Activated naive CD8-positive, alpha-beta T cell treated with anti-CD3 and anti-CD28 coated beads, Interleukin-2, amount 50 U/mL, for 24 hours (primary cell): ENCODE measurements at regions not wholly inside any gene's neighbourhood (a gene's known extent, or its start where the extent isn't known, plus 50 kb on each side); places are given as distances from the start of the nearest gene placed in this dataset.

Experiments
- ATAC-seq: fragments of 150-1000 bp; cut with Tn5 transposase; one replicate; pipeline ENCODE4 v1.10.0; 2021
- DNase-seq: peaks from one replicate; pipeline ENCODE4 v3.0.0; 2021
- H3K27ac Mint-ChIP-seq: one replicate; pipeline ENCODE4 v1.8.0; 2021; ENCODE audit warnings: mild to moderate bottlenecking, mixed read lengths
- H3K27me3 Mint-ChIP-seq: one replicate; pipeline ENCODE4 v1.8.0; 2021; ENCODE audit warnings: mixed read lengths
- H3K36me3 Mint-ChIP-seq: one replicate; pipeline ENCODE4 v1.8.0; 2021; ENCODE audit warnings: low read depth, mixed read lengths
- H3K4me1 Mint-ChIP-seq: one replicate; pipeline ENCODE4 v1.8.0; 2021; ENCODE audit warnings: mixed read lengths
- H3K4me3 Mint-ChIP-seq: one replicate; pipeline ENCODE4 v1.8.0; 2021; ENCODE audit warnings: mild to moderate bottlenecking, moderate library complexity, mixed read lengths
- H3K9me3 Mint-ChIP-seq: one replicate; pipeline ENCODE4 v1.8.0; 2021; ENCODE audit warnings: mixed read lengths

DNA sequence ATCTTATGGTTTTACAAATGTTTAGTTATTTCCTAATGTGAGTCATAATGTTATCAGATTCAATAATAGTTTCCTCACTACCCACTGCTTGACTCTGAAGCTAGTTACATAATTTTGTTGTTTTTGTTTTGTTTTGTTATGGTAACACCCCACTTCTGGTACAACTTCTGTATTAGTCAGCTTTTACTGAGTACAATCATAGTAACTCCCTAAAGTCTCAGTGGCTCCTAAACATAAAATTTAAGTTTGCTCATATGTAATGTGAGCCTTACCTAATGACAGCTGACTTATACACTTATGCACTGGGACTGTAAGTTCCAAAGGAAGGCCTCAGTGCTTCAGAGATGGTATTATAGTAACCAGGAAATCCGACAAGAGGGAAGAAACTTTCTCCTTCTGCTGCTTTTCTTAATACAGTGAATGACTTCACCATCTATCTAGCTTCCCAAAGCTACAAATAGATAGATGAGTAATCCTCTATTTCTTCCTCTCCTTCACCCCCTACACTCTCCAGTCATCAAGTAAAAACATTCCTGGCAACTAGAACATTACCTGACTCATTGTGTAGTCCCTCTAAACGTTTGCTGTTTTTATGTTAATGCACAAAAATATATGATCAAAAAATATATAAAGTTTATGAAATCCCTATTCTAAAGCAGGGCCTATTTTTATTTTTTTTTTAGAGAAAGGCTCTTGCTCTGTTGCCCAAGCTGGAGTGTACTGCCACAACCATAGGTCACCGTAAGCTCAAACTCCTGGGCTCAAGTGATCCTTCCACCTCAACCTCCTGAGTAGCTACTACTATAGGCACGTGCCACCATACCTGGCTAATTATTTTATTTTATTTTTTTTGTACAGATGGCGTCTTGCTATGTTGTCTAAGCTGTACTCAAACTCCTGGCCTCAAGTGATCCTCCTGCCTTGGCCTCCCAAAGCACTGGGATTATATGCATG is 563.0 kb downstream of the SOX6 start:
- Mint-ChIP-seq H3K27me3 (peaks cover 1% of the 10 kb centered on the region), H3K9me3 (peaks cover 15% of the 10 kb centered on the region), H3K36me3 (no peaks in the 10 kb centered on the region), H3K27ac (no peak overlapping the region), H3K4me1 (no peaks in the 10 kb centered on the region), H3K4me3 (no peak overlapping the region)
- ATAC-seq (no peak), DNase-seq (no peak)

GRCh38 chr11:15794361-15795150 is 561.8 kb downstream of the SOX6 start:
- Mint-ChIP-seq H3K4me3 (no peak overlapping the region), H3K36me3 (no peaks in the 10 kb centered on the region), H3K9me3 (peaks cover 15% of the 10 kb centered on the region), H3K4me1 (no peaks in the 10 kb centered on the region), H3K27ac (no peak overlapping the region), H3K27me3 (peaks cover 1% of the 10 kb centered on the region)
- ATAC-seq, result no peak
- DNase-seq, result no peak

GRCh38 chr11:15795378-15795777 is 561.0 kb downstream of the SOX6 start:
- Mint-ChIP-seq H3K36me3 (no peaks in the 10 kb centered on the region), H3K9me3 (peaks cover 15% of the 10 kb centered on the region), H3K4me1 (no peaks in the 10 kb centered on the region), H3K27me3 (peaks cover 1% of the 10 kb centered on the region), H3K27ac (no peak overlapping the region), H3K4me3 (no peak overlapping the region)
- DNase-seq (no peak), ATAC-seq (no peak)

DNA sequence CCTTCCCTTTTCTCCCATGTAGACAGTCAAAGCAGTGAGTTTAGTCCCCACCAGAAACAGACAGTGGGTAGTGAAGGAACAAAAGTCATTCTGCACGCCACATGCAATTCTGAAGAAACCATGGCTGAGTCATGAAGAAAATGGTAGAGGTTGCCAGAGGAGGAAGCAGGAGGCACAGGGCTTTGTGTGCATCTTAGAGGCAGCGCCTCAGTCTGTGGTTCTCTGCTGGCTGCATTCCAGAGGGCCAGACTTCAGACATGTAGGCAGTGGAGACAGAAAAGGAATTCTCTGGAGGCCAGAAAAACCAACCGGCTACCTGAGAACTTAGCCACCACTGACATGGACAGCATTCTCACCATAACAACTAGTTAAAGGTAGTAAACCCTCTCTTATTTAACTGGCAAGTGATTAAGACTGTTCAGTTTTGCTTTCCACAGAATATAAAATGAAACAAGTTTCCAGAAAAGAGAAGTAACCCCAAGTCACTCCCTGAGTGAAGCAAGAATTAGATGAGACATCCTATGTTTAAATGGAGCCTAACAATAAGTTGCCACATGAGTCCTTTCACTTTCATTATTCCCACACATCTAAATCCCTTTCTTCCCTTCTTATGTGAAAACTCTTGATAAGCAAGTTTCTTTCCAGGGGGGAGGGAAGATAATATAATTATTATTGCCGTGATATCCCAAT is 556.1 kb downstream of the SOX6 start:
- no peak for DNase-seq
- ATAC-seq, result no peak
- H3K36me3 Mint-ChIP-seq, result no peaks in the 10 kb centered on the region
- H3K4me3 Mint-ChIP-seq, result no peak overlapping the region
- H3K27me3 Mint-ChIP-seq, result peaks cover 1% of the 10 kb centered on the region
- H3K27ac Mint-ChIP-seq, result no peak overlapping the region
- no peaks in the 10 kb centered on the region for H3K4me1 Mint-ChIP-seq
- peaks cover 4% of the 10 kb centered on the region for H3K9me3 Mint-ChIP-seq

GRCh38 chr11:15801126-15801525 is 555.2 kb downstream of the SOX6 start:
- H3K27ac Mint-ChIP-seq, result no peak overlapping the region
- peaks cover 4% of the 10 kb centered on the region for H3K9me3 Mint-ChIP-seq
- H3K27me3 Mint-ChIP-seq, result peaks cover 1% of the 10 kb centered on the region
- ATAC-seq (no peak), DNase-seq (no peak)
- no peaks in the 10 kb centered on the region for H3K4me1 Mint-ChIP-seq
- H3K4me3 Mint-ChIP-seq, result no peak overlapping the region
- no peaks in the 10 kb centered on the region for H3K36me3 Mint-ChIP-seq

DNA sequence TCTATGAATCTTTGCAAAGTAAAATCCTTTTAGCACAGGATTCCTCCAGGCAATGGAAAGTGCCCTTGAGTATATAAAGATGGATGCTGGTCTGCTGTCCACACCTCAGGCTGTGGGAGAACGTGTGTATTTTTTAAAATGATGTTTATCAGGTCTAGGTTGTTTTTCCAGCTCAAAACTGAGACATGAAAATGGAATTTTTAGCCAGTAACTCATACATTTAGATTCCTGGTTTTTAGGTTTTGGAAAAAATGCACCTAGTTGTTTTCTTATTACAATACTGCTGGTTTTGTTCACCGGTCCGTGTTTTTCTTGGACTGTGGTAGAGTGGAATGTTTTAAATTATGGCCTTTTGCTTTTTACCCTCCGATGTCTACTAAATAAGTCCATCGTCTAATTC is 554.7 kb downstream of the SOX6 start:
- no peak for DNase-seq
- no peak for ATAC-seq
- no peak overlapping the region for H3K4me3 Mint-ChIP-seq
- no peaks in the 10 kb centered on the region for H3K36me3 Mint-ChIP-seq
- no peak overlapping the region for H3K27ac Mint-ChIP-seq
- peaks cover 3% of the 10 kb centered on the region for H3K9me3 Mint-ChIP-seq
- H3K4me1 Mint-ChIP-seq, result no peaks in the 10 kb centered on the region
- H3K27me3 Mint-ChIP-seq, result peaks cover 1% of the 10 kb centered on the region

- no peak for ATAC-seq
- Mint-ChIP-seq H3K4me3 (no peak overlapping the region), H3K4me1 (no peaks in the 10 kb centered on the region)
These were observed 550.6 kb downstream of the SOX6 start for GRCh38 chr11:15805726-15806125.

DNA sequence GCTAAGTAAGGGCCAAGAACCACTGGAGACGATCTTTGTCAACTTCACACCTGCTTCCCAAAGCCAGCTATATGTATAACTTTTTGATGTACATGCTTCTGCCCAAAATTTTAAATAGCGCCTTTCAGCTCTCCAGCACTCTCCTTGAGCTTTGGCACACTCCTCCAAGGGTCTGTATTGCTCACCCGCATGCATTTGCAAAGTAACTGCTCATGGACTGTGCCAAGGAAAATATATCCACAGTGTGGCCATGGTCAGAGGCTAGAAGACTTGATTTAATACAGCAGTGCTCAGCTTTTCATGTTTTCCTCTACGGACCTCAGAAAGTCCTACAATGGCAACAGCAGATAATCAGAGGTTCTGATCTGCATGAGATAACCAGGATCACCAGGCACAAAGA is 550.1 kb downstream of the SOX6 start:
- DNase-seq, result no peak
- H3K27ac Mint-ChIP-seq, result no peak overlapping the region
- H3K27me3 Mint-ChIP-seq, result no peaks in the 10 kb centered on the region
- no peaks in the 10 kb centered on the region for H3K36me3 Mint-ChIP-seq
- H3K4me3 Mint-ChIP-seq, result no peak overlapping the region
- ATAC-seq, result no peak
- H3K4me1 Mint-ChIP-seq, result no peaks in the 10 kb centered on the region
- H3K9me3 Mint-ChIP-seq, result no peaks in the 10 kb centered on the region

More at GRCh38 chr11:15805726-15806125, 550.6 kb downstream of the SOX6 start:
- Mint-ChIP-seq H3K27ac (no peak overlapping the region), H3K27me3 (no peaks in the 10 kb centered on the region), H3K9me3 (no peaks in the 10 kb centered on the region), H3K36me3 (no peaks in the 10 kb centered on the region)
- no peak for DNase-seq

DNA sequence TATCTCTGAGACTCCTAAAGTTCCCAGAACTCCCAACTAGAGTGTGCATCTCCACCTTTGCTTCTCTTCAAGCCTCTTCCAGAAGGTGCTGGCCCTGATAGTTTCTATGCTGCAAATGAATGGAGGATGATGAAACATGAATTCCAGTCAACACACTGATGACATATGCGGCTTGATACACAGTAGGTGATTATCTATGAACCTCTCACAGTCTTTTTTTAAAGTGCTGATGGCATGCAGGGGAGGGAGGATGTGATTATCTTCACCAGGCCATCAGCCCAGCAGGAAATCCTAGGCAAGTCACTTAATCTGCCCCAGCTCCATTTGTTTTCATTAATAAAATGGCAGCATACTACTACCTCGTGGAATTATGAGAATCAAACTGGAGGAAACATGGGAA is 548.5 kb downstream of the SOX6 start:
- DNase-seq, result no peak
- no peaks in the 10 kb centered on the region for H3K9me3 Mint-ChIP-seq
- no peaks in the 10 kb centered on the region for H3K36me3 Mint-ChIP-seq
- no peak overlapping the region for H3K27ac Mint-ChIP-seq
- H3K27me3 Mint-ChIP-seq, result no peaks in the 10 kb centered on the region
- no peak overlapping the region for H3K4me3 Mint-ChIP-seq
- no peak for ATAC-seq
- H3K4me1 Mint-ChIP-seq, result no peaks in the 10 kb centered on the region

DNA sequence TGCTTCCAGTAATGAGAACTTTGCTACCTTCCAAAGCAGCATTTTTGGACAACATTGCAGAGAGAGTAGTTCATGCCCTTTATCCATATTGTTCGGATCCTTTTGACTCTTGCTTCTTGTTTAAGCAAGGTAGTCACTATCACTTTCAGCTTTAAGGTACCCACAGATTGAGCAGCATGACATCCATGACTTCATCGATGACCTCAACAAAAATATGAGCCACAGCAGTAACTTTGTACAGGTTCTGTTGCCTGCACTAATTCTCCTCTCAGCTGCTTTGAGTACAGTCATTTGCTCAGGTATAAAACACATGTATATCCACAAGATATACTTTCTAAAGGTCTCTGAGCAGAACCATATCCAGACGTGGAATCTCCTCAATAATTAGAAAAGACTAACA is 546.3 kb downstream of the SOX6 start:
- Mint-ChIP-seq H3K36me3 (no peaks in the 10 kb centered on the region), H3K27ac (no peak overlapping the region), H3K9me3 (no peaks in the 10 kb centered on the region), H3K4me1 (no peaks in the 10 kb centered on the region), H3K27me3 (no peaks in the 10 kb centered on the region), H3K4me3 (no peak overlapping the region)
- no peak for ATAC-seq
- no peak for DNase-seq

GRCh38 chr11:15810525-15810924 is 545.8 kb downstream of the SOX6 start:
- ATAC-seq (no peak), DNase-seq (no peak)
- Mint-ChIP-seq H3K4me1 (no peaks in the 10 kb centered on the region), H3K27ac (no peak overlapping the region), H3K9me3 (no peaks in the 10 kb centered on the region), H3K27me3 (no peaks in the 10 kb centered on the region), H3K4me3 (no peak overlapping the region), H3K36me3 (no peaks in the 10 kb centered on the region)

GRCh38 chr11:15815246-15816195 is 540.8 kb downstream of the SOX6 start:
- no peak overlapping the region for H3K4me3 Mint-ChIP-seq

DNA sequence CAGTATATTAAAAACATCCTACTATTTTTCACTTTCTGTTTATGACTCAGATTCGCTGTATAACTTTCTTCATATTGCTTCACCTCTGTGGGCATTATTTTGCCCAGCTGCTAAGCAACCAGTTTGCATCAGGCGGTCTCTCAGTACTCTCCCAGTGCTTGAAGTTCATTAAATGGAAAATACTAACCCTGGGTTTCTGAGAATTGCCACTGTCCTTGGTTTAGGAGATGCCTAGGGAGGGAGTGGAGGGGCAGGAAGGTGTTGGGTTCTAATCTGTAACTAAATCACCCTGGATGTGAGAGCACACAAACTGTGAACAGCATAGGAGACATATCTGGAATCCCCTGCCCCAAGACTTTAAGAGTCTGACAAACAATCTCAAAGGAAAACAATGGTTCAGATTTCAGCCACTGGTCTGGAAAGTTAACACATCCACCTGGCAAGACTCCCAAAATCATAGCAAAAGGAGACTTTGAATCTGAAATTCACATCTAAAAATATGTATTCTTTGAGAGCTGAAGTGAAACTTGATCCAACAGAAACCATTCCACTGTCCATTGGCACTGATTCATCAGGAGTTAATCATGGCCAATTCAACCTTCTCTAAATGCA is 540.0 kb downstream of the SOX6 start:
- Mint-ChIP-seq H3K9me3 (no peaks in the 10 kb centered on the region), H3K4me3 (no peak overlapping the region), H3K27me3 (peaks cover 11% of the 10 kb centered on the region), H3K36me3 (no peaks in the 10 kb centered on the region), H3K27ac (no peak overlapping the region), H3K4me1 (peaks cover 14% of the 10 kb centered on the region)
- ATAC-seq, result peak; percentile 64
- no peak for DNase-seq

More at GRCh38 chr11:15815246-15816195, 540.8 kb downstream of the SOX6 start:
- Mint-ChIP-seq H3K9me3 (no peaks in the 10 kb centered on the region), H3K27me3 (peaks cover 11% of the 10 kb centered on the region), H3K36me3 (no peaks in the 10 kb centered on the region), H3K4me1 (peaks cover 14% of the 10 kb centered on the region), H3K27ac (no peak overlapping the region)
- ATAC-seq, result no peak
- no peak for DNase-seq
